Right lobe of liver (tissue), 4 donors: ENCODE measurements at regions not wholly inside any gene's neighbourhood (a gene's known extent, or its start where the extent isn't known, plus 50 kb on each side); places are given as distances from the start of the nearest gene placed in this dataset.

ENCODE experiments used
- POLR2A ChIP-seq: fragments of 450-650 bp; IDR thresholded peaks from one replicate; pipeline ENCODE4 v1.6.1; 2017; ENCODE audit warnings: antibody characterized with exemption, mild to moderate bottlenecking
- TF ChIP-seq, protein P1 (sequence below), 4 donors: fragments of 200-600 bp in 3 of 4; fragments of 450-650 bp in 1 of 4; IDR thresholded peaks; one replicate each; pipeline versions ENCODE4 v1.5.1 to v1.8.0; 2016 to 2022; ENCODE audit warnings: antibody characterized with exemption in 4 of 4, mild to moderate bottlenecking in 2 of 4
- donor health status: DM: no; HTN: no; CAD: no.
- donor health status: DM: no; HTN: no; CAD: no.
- donor health status: DM: no; HTN: yes; CAD: no.

DNA sequence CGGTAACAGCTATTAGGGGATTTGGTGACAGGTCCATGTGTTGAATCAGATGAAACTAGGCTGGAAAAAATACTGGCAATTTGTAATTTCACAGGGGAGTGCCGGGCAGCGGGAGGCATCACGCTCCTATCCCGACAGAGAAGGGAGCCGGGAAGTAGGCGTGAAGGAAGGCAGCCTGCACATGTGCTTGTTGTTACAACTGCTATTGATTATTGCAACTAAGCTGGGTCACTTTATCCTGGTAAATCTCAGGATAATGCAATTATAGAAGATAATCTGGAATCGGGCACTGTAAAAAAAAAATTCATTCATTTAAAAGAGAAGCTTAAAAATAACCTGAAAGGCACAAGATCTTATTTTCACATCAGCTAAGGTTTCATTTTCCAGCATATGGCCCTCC, 180.6 kb downstream of the FOXL1 start:
- no peak for TF ChIP-seq POLR2A
- TF ChIP-seq, protein P1, sequence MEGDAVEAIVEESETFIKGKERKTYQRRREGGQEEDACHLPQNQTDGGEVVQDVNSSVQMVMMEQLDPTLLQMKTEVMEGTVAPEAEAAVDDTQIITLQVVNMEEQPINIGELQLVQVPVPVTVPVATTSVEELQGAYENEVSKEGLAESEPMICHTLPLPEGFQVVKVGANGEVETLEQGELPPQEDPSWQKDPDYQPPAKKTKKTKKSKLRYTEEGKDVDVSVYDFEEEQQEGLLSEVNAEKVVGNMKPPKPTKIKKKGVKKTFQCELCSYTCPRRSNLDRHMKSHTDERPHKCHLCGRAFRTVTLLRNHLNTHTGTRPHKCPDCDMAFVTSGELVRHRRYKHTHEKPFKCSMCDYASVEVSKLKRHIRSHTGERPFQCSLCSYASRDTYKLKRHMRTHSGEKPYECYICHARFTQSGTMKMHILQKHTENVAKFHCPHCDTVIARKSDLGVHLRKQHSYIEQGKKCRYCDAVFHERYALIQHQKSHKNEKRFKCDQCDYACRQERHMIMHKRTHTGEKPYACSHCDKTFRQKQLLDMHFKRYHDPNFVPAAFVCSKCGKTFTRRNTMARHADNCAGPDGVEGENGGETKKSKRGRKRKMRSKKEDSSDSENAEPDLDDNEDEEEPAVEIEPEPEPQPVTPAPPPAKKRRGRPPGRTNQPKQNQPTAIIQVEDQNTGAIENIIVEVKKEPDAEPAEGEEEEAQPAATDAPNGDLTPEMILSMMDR (IDR thresholded peaks at IDR 0.05), result no peak
